NCI-H524 (cell line): ENCODE measurements at regions not wholly inside any gene's neighbourhood (a gene's known extent, or its start where the extent isn't known, plus 50 kb on each side); places are given as distances from the start of the nearest gene placed in this dataset.
"Not testable (repeated sequence)": the region's sequence is repeated elsewhere in the genome, so short reads cannot be mapped to it uniquely, and the experiment has no call there.

Source experiments
- DNase-seq, 2 experiments: peaks; one replicate each; lab custom pipeline; 2025; lab: John Stamatoyannopoulos, UW

DNA sequence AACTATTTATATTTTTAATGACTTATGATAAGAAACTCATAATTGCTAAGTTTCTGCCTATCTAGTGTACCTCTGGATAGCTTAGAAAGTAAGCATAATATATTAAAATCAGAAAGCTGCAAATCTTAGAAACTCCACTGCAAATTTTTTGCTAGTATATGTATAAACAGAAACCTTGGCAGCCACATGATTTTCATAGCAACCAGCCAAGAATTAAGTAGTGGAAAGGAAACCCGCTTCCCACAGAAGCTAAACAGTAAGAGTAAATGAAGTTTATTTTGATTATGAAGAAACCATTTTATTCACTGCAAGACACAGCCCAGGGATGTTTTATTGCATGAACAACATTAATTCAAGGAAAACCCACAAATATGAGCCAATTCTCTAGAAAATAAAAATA lies 872.5 kb upstream of the ADGRL3 start:
- DNase-seq = no peak

- DNase-seq = no peak
Observed at GRCh38 chr4:60344908-60345307, 855.2 kb upstream of the ADGRL3 start.

DNA sequence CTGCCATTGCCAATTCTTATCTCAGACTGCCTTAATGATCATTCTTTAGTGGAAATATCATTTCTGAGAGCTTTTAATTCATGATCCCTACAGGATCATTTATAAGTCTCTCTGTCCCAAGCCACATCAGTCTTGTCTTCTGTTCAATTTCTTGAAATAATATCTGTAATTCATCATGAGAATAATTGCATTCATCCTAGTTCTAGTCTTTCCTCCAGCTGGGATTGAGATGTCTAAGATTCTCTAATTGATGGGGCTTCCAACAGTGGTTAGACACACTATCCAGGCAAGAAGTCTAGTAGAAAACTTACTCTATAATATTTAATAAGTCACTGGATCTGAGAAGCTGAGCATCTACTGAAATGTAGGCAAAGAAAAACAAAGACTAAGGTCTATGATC lies 854.7 kb upstream of the ADGRL3 start:
- DNase-seq = no peak

- DNase-seq = no peak
Observed at GRCh38 chr4:60359746-60360367, 840.3 kb upstream of the ADGRL3 start.

DNA sequence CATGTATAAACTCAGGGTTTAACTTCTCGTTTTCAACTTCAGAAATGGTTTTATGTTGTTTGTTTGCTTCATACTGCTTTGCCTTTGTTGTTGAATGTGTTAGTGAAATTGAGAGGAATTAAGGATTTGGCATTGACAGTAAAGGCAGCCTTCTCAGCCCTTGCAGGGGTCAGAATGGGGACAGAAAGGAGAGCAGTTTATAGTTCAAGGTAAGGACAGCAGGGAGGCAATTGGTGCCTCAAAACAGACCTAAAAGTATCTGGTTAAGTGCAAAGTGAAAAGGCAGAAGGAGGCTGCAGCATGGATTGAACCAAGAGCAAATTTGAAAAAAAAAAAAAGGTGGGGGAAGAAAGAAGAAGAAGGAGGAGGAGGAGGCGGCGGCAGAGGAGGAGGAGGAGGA lies 835.0 kb upstream of the ADGRL3 start:
- DNase-seq = no peak

- DNase-seq = no peak
Observed at GRCh38 chr4:60366661-60367060, 833.5 kb upstream of the ADGRL3 start.

DNA sequence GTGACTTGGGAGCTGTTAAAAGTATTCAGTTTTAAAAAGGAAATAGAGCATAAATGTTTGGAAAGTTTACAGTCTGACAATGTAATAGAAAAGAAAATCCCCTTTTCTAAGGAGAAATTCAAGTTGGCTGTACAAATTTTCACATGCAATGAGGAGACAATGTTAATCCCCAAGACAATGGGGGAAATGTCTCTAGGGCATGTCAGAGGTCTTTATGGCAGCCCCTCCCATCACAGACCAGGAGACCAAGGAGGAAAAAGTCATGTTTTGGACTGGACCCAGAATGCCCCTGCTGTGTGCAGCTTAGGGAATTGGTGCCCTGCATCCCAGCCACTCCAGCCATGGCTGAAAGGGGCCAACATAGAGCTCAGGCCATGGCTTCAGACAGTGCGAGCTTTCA lies 831.1 kb upstream of the ADGRL3 start:
- DNase-seq = no peak

GRCh38 chr4:60378010-60378409 lies 822.1 kb upstream of the ADGRL3 start:
- no peak for DNase-seq

GRCh38 chr4:60384516-60384915 lies 815.6 kb upstream of the ADGRL3 start:
- no peak for DNase-seq

GRCh38 chr4:60389633-60390032 lies 810.5 kb upstream of the ADGRL3 start:
- DNase-seq = no peak

GRCh38 chr4:60396341-60397049 lies 803.6 kb upstream of the ADGRL3 start:
- no peak for DNase-seq

- no peak for DNase-seq
Observed at GRCh38 chr4:60400593-60400992, 799.5 kb upstream of the ADGRL3 start.

- DNase-seq = no peak
Observed at GRCh38 chr4:60404027-60404426, 796.1 kb upstream of the ADGRL3 start.

DNA sequence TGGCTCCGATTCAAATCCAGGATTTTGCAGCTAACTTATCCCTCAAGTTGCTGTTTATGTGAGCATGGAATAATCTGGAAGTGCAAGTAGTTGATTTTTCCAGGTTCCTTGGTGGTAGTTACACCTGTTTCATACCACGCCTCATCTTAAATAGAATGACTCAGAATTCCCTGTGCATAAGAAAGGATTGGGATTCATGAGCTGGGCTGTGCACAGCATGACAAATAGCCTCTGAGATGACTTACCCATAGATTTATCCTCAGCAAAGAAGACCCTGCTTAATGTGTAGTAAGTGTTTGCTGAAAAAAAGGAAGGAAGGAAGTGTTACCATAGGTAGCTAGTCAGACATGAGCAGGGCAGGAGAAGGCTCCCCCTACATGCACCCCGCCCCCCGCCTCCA lies 777.7 kb upstream of the ADGRL3 start:
- no peak for DNase-seq

DNA sequence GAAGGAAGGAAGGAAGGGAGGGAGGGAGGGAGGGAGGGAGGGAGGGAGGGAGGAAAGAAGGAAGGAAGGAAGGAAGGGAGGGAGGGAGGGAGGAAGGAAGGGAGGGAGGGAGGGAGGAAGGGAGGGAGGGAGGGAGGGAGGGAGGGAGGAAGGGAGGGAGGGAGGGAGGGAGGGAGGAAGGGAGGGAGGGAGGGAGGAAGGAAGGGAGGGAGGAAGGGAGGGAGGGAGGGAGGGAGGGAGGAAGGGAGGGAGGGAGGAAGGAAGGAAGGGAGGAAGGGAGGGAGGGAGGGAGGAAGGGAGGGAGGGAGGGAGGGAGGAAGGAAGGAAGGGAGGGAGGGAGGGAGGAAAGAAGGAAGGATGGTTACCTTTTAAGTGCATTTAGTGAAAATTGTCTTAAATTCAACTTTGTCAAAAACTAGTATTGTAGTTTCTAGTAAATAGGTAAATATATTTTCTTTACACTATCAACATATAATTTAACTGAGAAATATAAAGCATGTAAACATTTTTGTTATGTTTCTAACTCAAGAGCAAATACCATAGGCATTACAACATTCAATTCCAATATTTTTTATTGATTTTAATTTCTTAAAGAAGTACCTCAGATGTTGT lies 776.4 kb upstream of the ADGRL3 start:
- not testable (repeated sequence) for DNase-seq

- no peak for DNase-seq
Observed at GRCh38 chr4:60432911-60433310, 767.2 kb upstream of the ADGRL3 start.

DNA sequence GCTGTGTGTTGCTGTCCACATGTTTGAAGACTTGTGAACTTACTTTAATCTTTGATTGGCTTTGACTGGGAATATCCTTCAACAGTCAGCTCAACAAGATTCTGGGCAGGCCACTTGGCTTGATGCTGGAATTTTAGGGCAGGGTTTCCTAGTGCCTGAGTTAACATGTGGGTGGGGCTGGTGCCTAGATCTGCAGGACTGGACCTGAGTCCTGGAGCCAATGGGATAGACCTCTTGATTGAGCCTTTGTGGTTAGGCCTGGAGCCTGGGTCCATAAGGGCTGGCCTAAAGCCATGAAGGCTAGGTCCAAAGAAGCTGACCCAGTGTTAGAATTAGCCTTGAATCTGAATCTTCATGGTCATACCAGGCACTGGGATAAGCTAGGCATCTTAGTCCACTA lies 757.1 kb upstream of the ADGRL3 start:
- DNase-seq = no peak

- no peak for DNase-seq
Observed at GRCh38 chr4:60443796-60444195, 756.3 kb upstream of the ADGRL3 start.

DNA sequence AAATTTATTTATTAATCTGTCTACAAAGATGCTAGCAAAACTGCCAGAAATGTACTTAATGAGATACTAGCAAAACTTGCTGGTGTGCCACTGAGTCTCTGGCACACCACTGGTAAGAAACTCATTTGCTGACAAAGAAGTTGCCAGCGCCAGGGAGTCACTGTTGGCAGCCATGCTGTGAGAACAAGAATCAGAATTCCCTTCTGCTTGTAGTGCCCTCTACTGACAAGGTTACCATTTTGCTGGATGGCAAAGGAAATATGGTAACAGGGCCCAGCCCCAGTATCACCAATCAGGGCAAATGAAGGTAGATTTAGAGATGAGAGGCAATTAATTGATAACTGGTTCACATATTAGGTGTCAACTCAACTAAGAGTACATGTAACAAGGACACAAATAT lies 750.1 kb upstream of the ADGRL3 start:
- DNase-seq = no peak

- peak; percentile 64 to 92 for DNase-seq
Observed at GRCh38 chr4:60452266-60452665, 747.9 kb upstream of the ADGRL3 start.

DNA sequence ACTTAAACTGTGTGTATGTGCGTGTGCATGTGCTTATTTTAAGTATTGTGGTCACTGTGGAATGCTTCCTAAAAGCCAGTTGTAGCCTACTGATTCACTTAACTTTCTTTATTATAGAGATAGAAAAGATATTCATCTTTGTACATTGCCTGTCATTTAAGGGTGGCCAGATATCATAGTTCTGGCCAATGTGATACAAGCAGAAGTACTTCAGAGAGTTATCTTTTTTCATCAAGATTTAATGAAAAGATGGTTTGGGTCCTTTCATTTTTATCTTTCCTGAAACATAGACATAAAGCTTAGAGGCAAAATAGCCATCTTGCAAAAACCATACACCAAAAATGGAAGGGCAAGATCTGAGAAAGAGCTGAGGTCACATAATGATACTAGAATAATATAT lies 744.7 kb upstream of the ADGRL3 start:
- DNase-seq = no peak

DNA sequence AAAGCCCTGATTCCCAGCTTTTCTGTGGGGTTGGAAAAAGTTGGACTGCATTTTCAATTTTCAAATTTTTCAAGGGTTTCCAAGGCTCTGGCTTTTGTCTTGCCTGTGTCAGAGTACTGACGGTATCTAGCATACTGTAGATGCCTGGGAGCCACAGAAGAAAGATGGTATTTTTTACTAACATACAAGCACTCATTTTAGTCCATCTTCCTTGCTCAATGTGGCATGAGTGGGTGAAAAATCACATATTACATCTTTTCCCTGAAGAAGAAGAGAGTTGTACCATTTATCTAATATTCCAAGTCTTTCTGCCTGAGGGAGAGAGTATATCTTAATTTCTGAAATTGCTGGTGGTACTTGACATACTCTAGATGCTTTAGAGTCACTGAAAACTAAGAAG lies 738.6 kb upstream of the ADGRL3 start:
- DNase-seq = no peak

GRCh38 chr4:60463857-60464502 lies 736.1 kb upstream of the ADGRL3 start:
- peak in 1 of 2 experiments; percentile 14 for DNase-seq
